OCI-LY3 (cell line): ENCODE measurements at regions not wholly inside any gene's neighbourhood (a gene's known extent, or its start where the extent isn't known, plus 50 kb on each side); places are given as distances from the start of the nearest gene placed in this dataset.

Experiments
- H2AFZ ChIP-seq: fragments of 200-600, 300-600 bp; shearing (Covaris generic); 2 replicates; pipeline ENCODE4 v1.6.0; 2014; ENCODE audit warnings: antibody characterized with exemption, low read depth, low read length
- H3K27ac ChIP-seq: fragments of 200-600, 300-600 bp; sonication (generic); 2 replicates; pipeline ENCODE4 v1.5.1; 2014; ENCODE audit warnings: mild to moderate bottlenecking, low read length, moderate library complexity, mixed read lengths
- H3K27me3 ChIP-seq: fragments of 200-600, 300-600 bp; sonication (generic); 2 replicates; pipeline ENCODE4 v1.6.1; 2014; ENCODE audit warnings: low read depth, low read length, mixed read lengths
- H3K36me3 ChIP-seq: fragments of 200-600, 300-600 bp; sonication (generic); replicated peaks from 2 replicates; pipeline ENCODE3; 2014; ENCODE audit warnings: low read depth, low read length, mixed read lengths
- H3K4me1 ChIP-seq: fragments of 300-600, 200-600 bp; sonication (generic); 2 replicates; pipeline ENCODE4 v1.6.1; 2014; ENCODE audit warnings: low read length, mixed read lengths
- H3K4me2 ChIP-seq: fragments of 200-600, 300-600 bp; sonication (generic); 2 replicates; pipeline ENCODE4 v1.6.1; 2014; ENCODE audit warnings: low read length, mixed read lengths
- H3K4me3 ChIP-seq: fragments of 300-600, 200-600 bp; sonication (generic); 2 replicates; pipeline ENCODE4 v1.5.1; 2014; ENCODE audit warnings: antibody characterized with exemption, mild to moderate bottlenecking, low read length, moderate library complexity
- H3K79me2 ChIP-seq: fragments of 300-600, 200-600 bp; shearing (Covaris generic); 2 replicates; pipeline ENCODE4 v1.6.1; 2014; ENCODE audit warnings: mild to moderate bottlenecking, low read length, mixed read lengths
- H3K9ac ChIP-seq: fragments of 300-600, 200-600 bp; shearing (Covaris generic); 2 replicates; pipeline ENCODE4 v1.6.0; 2014; ENCODE audit warnings: mild to moderate bottlenecking, low read length, moderate library complexity
- H3K9me3 ChIP-seq: fragments of 200-600, 300-600 bp; shearing (Covaris generic); 2 replicates; pipeline ENCODE4 v1.6.1; 2014; ENCODE audit warnings: low read length, mixed read lengths; ENCODE audit not compliant: insufficient read depth
- H4K20me1 ChIP-seq: fragments of 200-600, 300-600 bp; sonication (generic); 2 replicates; pipeline ENCODE4 v1.6.1; 2016; ENCODE audit warnings: low read length, mixed read lengths; ENCODE audit not compliant: insufficient read depth
- CTCF ChIP-seq: fragments of 200-600, 300-600 bp; sonication (generic); IDR thresholded peaks from 2 replicates; pipeline ENCODE4 v1.5.1; 2014; ENCODE audit warnings: antibody characterized with exemption, low read length, low read depth
- EZH2phosphoT487 ChIP-seq: fragments of 200-600 bp; shearing (Covaris generic); IDR thresholded peaks from 2 replicates; pipeline ENCODE4 v1.6.1; 2018; ENCODE audit warnings: antibody characterized with exemption, mixed run types, low read depth

DNA sequence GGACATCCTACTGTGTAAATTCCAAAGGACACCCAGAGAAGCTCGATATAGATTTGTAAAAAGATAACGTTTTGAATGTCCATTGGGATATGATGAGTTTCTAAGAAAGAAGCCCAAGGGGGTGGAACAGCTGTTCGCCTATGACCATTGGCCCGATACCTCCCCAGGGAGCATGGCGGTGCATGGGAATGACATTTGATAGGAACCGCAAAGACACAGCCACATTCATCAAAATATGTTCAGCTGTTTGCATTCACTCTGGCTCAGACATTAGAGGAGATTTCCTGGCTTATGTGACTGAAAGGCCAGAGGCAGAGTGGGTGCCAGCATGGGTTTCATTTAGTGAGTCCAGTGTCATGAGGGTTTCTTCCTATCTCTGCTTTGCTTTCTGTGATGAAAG is 56.0 kb upstream of the BAIAP2L1 start:
- H3K4me2 ChIP-seq, result no peak overlapping the region
- no peaks in the 10 kb centered on the region for H3K36me3 ChIP-seq
- no peak overlapping the region for H3K4me3 ChIP-seq
- TF ChIP-seq CTCF (no peak), EZH2phosphoT487 (no peak)
- no peak overlapping the region for H3K27ac ChIP-seq
- no peaks in the 10 kb centered on the region for H4K20me1 ChIP-seq
- H3K79me2 ChIP-seq, result no peaks in the 10 kb centered on the region
- no peaks in the 10 kb centered on the region for H3K27me3 ChIP-seq
- H3K9me3 ChIP-seq, result peaks cover 4% of the 10 kb centered on the region; the same call in 1 of the 2 replicates
- H2AFZ ChIP-seq, result no peak overlapping the region
- H3K4me1 ChIP-seq, result no peaks in the 10 kb centered on the region
- H3K9ac ChIP-seq, result no peak overlapping the region

- TF ChIP-seq CTCF, result no peak
- no peak for TF ChIP-seq EZH2phosphoT487
- H4K20me1 ChIP-seq, result no peaks in the 10 kb centered on the region
- H3K36me3 ChIP-seq, result no peaks in the 10 kb centered on the region
- no peak overlapping the region for H3K4me3 ChIP-seq
- H3K27ac ChIP-seq, result no peak overlapping the region
- H2AFZ ChIP-seq, result no peak overlapping the region
- H3K4me2 ChIP-seq, result no peak overlapping the region
- H3K79me2 ChIP-seq, result no peaks in the 10 kb centered on the region
- no peak overlapping the region for H3K9ac ChIP-seq
- H3K27me3 ChIP-seq, result no peaks in the 10 kb centered on the region
- no peaks in the 10 kb centered on the region for H3K4me1 ChIP-seq
- H3K9me3 ChIP-seq, result peaks cover 4% of the 10 kb centered on the region; the same call in 1 of the 2 replicates
Measured at GRCh38 chr7:98452791-98453190, 51.9 kb upstream of the BAIAP2L1 start.
